Glutamatergic neuron (in vitro differentiated cells): ENCODE measurements at regions not wholly inside any gene's neighbourhood (a gene's known extent, or its start where the extent isn't known, plus 50 kb on each side); places are given as distances from the start of the nearest gene placed in this dataset.
"Not testable (repeated sequence)": the region's sequence is repeated elsewhere in the genome, so short reads cannot be mapped to it uniquely, and the experiment has no call there.

ENCODE experiments used
- DNase-seq: peaks from one replicate; pipeline ENCODE4 v3.0.0; 2022
- H3K27ac Mint-ChIP-seq: one replicate; pipeline ENCODE4 v1.8.0; 2020; ENCODE audit warnings: mild to moderate bottlenecking, mixed read lengths, inconsistent platforms; ENCODE audit not compliant: unreplicated experiment
- H3K27me3 Mint-ChIP-seq: one replicate; pipeline ENCODE4 v1.8.0; 2020; ENCODE audit warnings: mild to moderate bottlenecking, moderate library complexity, mixed read lengths, inconsistent platforms; ENCODE audit not compliant: unreplicated experiment
- H3K36me3 Mint-ChIP-seq: one replicate; pipeline ENCODE4 v1.8.0; 2020; ENCODE audit warnings: mild to moderate bottlenecking, mixed read lengths, inconsistent platforms; ENCODE audit not compliant: unreplicated experiment
- H3K4me1 Mint-ChIP-seq: one replicate; pipeline ENCODE4 v1.8.0; 2020; ENCODE audit warnings: mild to moderate bottlenecking, low read depth, mixed read lengths, inconsistent platforms; ENCODE audit not compliant: unreplicated experiment
- H3K4me3 Mint-ChIP-seq: one replicate; pipeline ENCODE4 v1.8.0; 2020; ENCODE audit warnings: mild to moderate bottlenecking, mixed read lengths, inconsistent platforms; ENCODE audit not compliant: unreplicated experiment
- H3K9me3 Mint-ChIP-seq: one replicate; pipeline ENCODE4 v1.8.0; 2020; ENCODE audit warnings: mild to moderate bottlenecking, moderate library complexity, mixed read lengths, inconsistent platforms; ENCODE audit not compliant: unreplicated experiment
- CTCF ChIP-seq: fragments of 200-600 bp; sonication (generic); IDR thresholded peaks from one replicate; pipeline ENCODE4 v1.5.0; 2021; ENCODE audit not compliant: partially characterized antibody, unreplicated experiment

GRCh38 chr12:107513184-107513583 is 172.4 kb upstream of the PWP1 start:
- Mint-ChIP-seq H3K4me3 (no peak overlapping the region), H3K4me1 (no peaks in the 10 kb centered on the region), H3K27ac (no peak overlapping the region), H3K9me3 (no peaks in the 10 kb centered on the region), H3K27me3 (peaks cover 2% of the 10 kb centered on the region), H3K36me3 (no peaks in the 10 kb centered on the region)
- no peak for DNase-seq
- no peak for TF ChIP-seq CTCF

GRCh38 chr12:107513636-107514400 is 171.8 kb upstream of the PWP1 start:
- Mint-ChIP-seq H3K27ac (no peak overlapping the region), H3K4me3 (no peak overlapping the region), H3K36me3 (no peaks in the 10 kb centered on the region), H3K4me1 (no peaks in the 10 kb centered on the region), H3K27me3 (peaks cover 4% of the 10 kb centered on the region), H3K9me3 (no peaks in the 10 kb centered on the region)
- no peak for DNase-seq
- TF ChIP-seq CTCF, result no peak

- TF ChIP-seq CTCF, result no peak
- no peaks in the 10 kb centered on the region for H3K9me3 Mint-ChIP-seq
- no peaks in the 10 kb centered on the region for H3K4me1 Mint-ChIP-seq
- H3K4me3 Mint-ChIP-seq, result no peak overlapping the region
- no peak for DNase-seq
- no peaks in the 10 kb centered on the region for H3K36me3 Mint-ChIP-seq
- peaks cover 4% of the 10 kb centered on the region for H3K27me3 Mint-ChIP-seq
- H3K27ac Mint-ChIP-seq, result no peak overlapping the region
Observed at GRCh38 chr12:107514887-107515445, 170.6 kb upstream of the PWP1 start.

GRCh38 chr12:107515446-107515958 is 170.1 kb upstream of the PWP1 start:
- Mint-ChIP-seq H3K36me3 (no peaks in the 10 kb centered on the region), H3K27me3 (peaks cover 4% of the 10 kb centered on the region), H3K27ac (no peak overlapping the region), H3K4me3 (no peak overlapping the region), H3K4me1 (no peaks in the 10 kb centered on the region), H3K9me3 (no peaks in the 10 kb centered on the region)
- TF ChIP-seq CTCF, result no peak
- DNase-seq, result no peak

- not testable (repeated sequence) for H3K27ac Mint-ChIP-seq, H3K27me3 Mint-ChIP-seq, H3K9me3 Mint-ChIP-seq, DNase-seq, H3K36me3 Mint-ChIP-seq, H3K4me1 Mint-ChIP-seq, H3K4me3 Mint-ChIP-seq
Observed at GRCh38 chr12:107517816-107518215, 167.8 kb upstream of the PWP1 start.
